ENCODE measurements at regions not wholly inside any gene's neighbourhood (a gene's known extent, or its start where the extent isn't known, plus 50 kb on each side); places are given as distances from the start of the nearest gene placed in this dataset.

GRCh38 chr2:176843208-176843607 lies 369.4 kb upstream of the HNRNPA3 start:
- in situ Hi-C loops (cut with HindIII; ENCODE audit: low pct_ligation_motif_present, low sequenced_read_pairs) = no loop called here
- Histone ChIP-seq H3K27ac (no peak overlapping the region), H3K27me3 (replicated peaks) (no peaks in the 10 kb centered on the region), H3K4me3 (ENCODE audit: low read depth, low read length) (no peak overlapping the region), H3K36me3 (replicated peaks) (no peaks in the 10 kb centered on the region)
- TF ChIP-seq CTCF (IDR thresholded peaks at IDR 0.05; ENCODE audit: low read depth, low read length, missing control alignments) = no peak
- DNase-seq = no peak

- Histone ChIP-seq H3K4me3 (ENCODE audit: low read depth, low read length) (no peak overlapping the region), H3K36me3 (replicated peaks) (no peaks in the 10 kb centered on the region), H3K27me3 (replicated peaks) (no peaks in the 10 kb centered on the region), H3K27ac (no peak overlapping the region)
- in situ Hi-C loops (cut with HindIII; ENCODE audit: low pct_ligation_motif_present, low sequenced_read_pairs) = no loop called here
- no peak for TF ChIP-seq CTCF (IDR thresholded peaks at IDR 0.05; ENCODE audit: low read depth, low read length, missing control alignments)
- DNase-seq = no peak
These were observed 368.1 kb upstream of the HNRNPA3 start for GRCh38 chr2:176844461-176844860.

- H3K4me3 ChIP-seq (ENCODE audit: low read depth, low read length) = no peak overlapping the region
- H3K27me3 ChIP-seq (replicated peaks) = no peaks in the 10 kb centered on the region
- in situ Hi-C loops (cut with HindIII; ENCODE audit: low pct_ligation_motif_present, low sequenced_read_pairs) = no loop called here
- no peak for DNase-seq
- no peak for TF ChIP-seq CTCF (IDR thresholded peaks at IDR 0.05; ENCODE audit: low read depth, low read length, missing control alignments)
- H3K27ac ChIP-seq = no peak overlapping the region
- H3K36me3 ChIP-seq (replicated peaks) = no peaks in the 10 kb centered on the region
These were observed 366.9 kb upstream of the HNRNPA3 start for GRCh38 chr2:176845718-176846117.

GRCh38 chr2:176847575-176847974 lies 365.0 kb upstream of the HNRNPA3 start:
- Histone ChIP-seq H3K36me3 (replicated peaks) (no peaks in the 10 kb centered on the region), H3K4me3 (ENCODE audit: low read depth, low read length) (no peak overlapping the region), H3K27ac (no peak overlapping the region), H3K27me3 (replicated peaks) (no peaks in the 10 kb centered on the region)
- in situ Hi-C loops (cut with HindIII; ENCODE audit: low pct_ligation_motif_present, low sequenced_read_pairs) = no loop called here
- TF ChIP-seq CTCF (IDR thresholded peaks at IDR 0.05; ENCODE audit: low read depth, low read length, missing control alignments) = no peak
- no peak for DNase-seq

- TF ChIP-seq CTCF (IDR thresholded peaks at IDR 0.05; ENCODE audit: low read depth, low read length, missing control alignments) = no peak
- no peak overlapping the region for H3K27ac ChIP-seq
- H3K27me3 ChIP-seq (replicated peaks) = no peaks in the 10 kb centered on the region
- H3K36me3 ChIP-seq (replicated peaks) = no peaks in the 10 kb centered on the region
- DNase-seq = no peak
- H3K4me3 ChIP-seq (ENCODE audit: low read depth, low read length) = no peak overlapping the region
- in situ Hi-C loops (cut with HindIII; ENCODE audit: low pct_ligation_motif_present, low sequenced_read_pairs) = no loop called here
These were observed 363.8 kb upstream of the HNRNPA3 start for GRCh38 chr2:176848844-176849243.

- H3K27me3 ChIP-seq (replicated peaks) = no peaks in the 10 kb centered on the region
- no peak overlapping the region for H3K4me3 ChIP-seq (ENCODE audit: low read depth, low read length)
- no peaks in the 10 kb centered on the region for H3K36me3 ChIP-seq (replicated peaks)
- DNase-seq = no peak
- H3K27ac ChIP-seq = no peak overlapping the region
- TF ChIP-seq CTCF (IDR thresholded peaks at IDR 0.05; ENCODE audit: low read depth, low read length, missing control alignments) = no peak
- in situ Hi-C loops (cut with HindIII; ENCODE audit: low pct_ligation_motif_present, low sequenced_read_pairs) = no loop called here
These were observed 361.2 kb upstream of the HNRNPA3 start for GRCh38 chr2:176851200-176851888.
